Naive thymus-derived CD4-positive, alpha-beta T cell (primary cell): ENCODE measurements at regions not wholly inside any gene's neighbourhood (a gene's known extent, or its start where the extent isn't known, plus 50 kb on each side); places are given as distances from the start of the nearest gene placed in this dataset.

ENCODE experiments used
- ATAC-seq: fragments of 150-1000 bp; cut with Tn5 transposase; 2 replicates; pipeline ENCODE4 v1.10.0; 2021; ENCODE audit warnings: mild to moderate bottlenecking, moderate library complexity
- CTCF ChIA-PET: fragments of 350-600 bp; sonication (Branson Sonifier 250); formaldehyde crosslinking; loops from one replicate; lab custom pipeline; 2021; ENCODE audit warnings: antibody characterized with exemption; lab: Charles Lee
- POLR2A ChIA-PET: fragments of 350-600 bp; sonication (Branson Sonifier 250); formaldehyde crosslinking; loops from one replicate; lab custom pipeline; 2021; ENCODE audit warnings: antibody characterized with exemption, inconsistent platforms; lab: Charles Lee
- DNase-seq, 9 donors: peaks; one replicate each; pipeline versions ENCODE4 v3.0.0 to v3.0.0-alpha.2; 2020 to 2022; ENCODE audit warnings: mixed read lengths in 1 of 9
- H3K27ac ChIP-seq: one replicate; pipeline ENCODE4 v1.7.0; 2013; ENCODE audit warnings: mild to moderate bottlenecking, low read depth, low read length, moderate library complexity
- H3K27me3 ChIP-seq, 2 donors: one replicate each; pipeline ENCODE4 v1.7.0; 2013; ENCODE audit warnings: low read length in 2 of 2, mild to moderate bottlenecking in 2 of 2, moderate library complexity in 2 of 2; ENCODE audit not compliant: control insufficient read depth in 2 of 2, insufficient read depth in 2 of 2
- H3K36me3 ChIP-seq, 3 experiments: 1 replicate in 2 of 3; 2 replicates in 1 of 3; pipeline ENCODE4 v1.7.0; 2013; ENCODE audit warnings: low read length in 3 of 3, mild to moderate bottlenecking in 3 of 3, moderate library complexity in 1 of 3; ENCODE audit not compliant: insufficient read depth in 3 of 3, control insufficient read depth in 2 of 3
- H3K4me1 ChIP-seq, 2 donors: one replicate each; pipeline ENCODE4 v1.7.0; 2013; ENCODE audit warnings: low read length in 2 of 2, mild to moderate bottlenecking in 2 of 2, moderate library complexity in 1 of 2; ENCODE audit not compliant: control insufficient read depth in 2 of 2, insufficient read depth in 2 of 2
- H3K4me3 ChIP-seq: 2 replicates; pipeline ENCODE4 v1.7.0; 2013; ENCODE audit warnings: mild to moderate bottlenecking, low read length
- H3K9me3 ChIP-seq, 3 experiments: 1 replicate in 2 of 3; 2 replicates in 1 of 3; pipeline ENCODE4 v1.7.0; 2013; ENCODE audit warnings: low read length in 3 of 3; ENCODE audit not compliant: control insufficient read depth in 2 of 3
- H3K27ac Mint-ChIP-seq, 9 donors: one replicate each; pipeline ENCODE4 v1.8.0; 2020 to 2022; ENCODE audit warnings: mixed read lengths in 9 of 9, mild to moderate bottlenecking in 8 of 9, moderate library complexity in 5 of 9, inconsistent platforms in 2 of 9
- H3K27me3 Mint-ChIP-seq, 5 donors: one replicate each; pipeline ENCODE4 v1.8.0; 2021 to 2022; ENCODE audit warnings: mixed read lengths in 5 of 5, mild to moderate bottlenecking in 1 of 5
- H3K36me3 Mint-ChIP-seq, 5 donors: one replicate each; pipeline ENCODE4 v1.8.0; 2020 to 2022; ENCODE audit warnings: mixed read lengths in 5 of 5, mild to moderate bottlenecking in 3 of 5, inconsistent platforms in 1 of 5
- H3K4me1 Mint-ChIP-seq, 7 donors: one replicate each; pipeline ENCODE4 v1.8.0; 2020 to 2022; ENCODE audit warnings: mixed read lengths in 7 of 7, mild to moderate bottlenecking in 3 of 7, inconsistent platforms in 1 of 7
- H3K4me3 Mint-ChIP-seq, 10 donors: one replicate each; pipeline ENCODE4 v1.8.0; 2020 to 2022; ENCODE audit warnings: mild to moderate bottlenecking in 10 of 10, mixed read lengths in 10 of 10, moderate library complexity in 6 of 10, inconsistent platforms in 2 of 10
- H3K9me3 Mint-ChIP-seq, 11 donors: one replicate each; pipeline ENCODE4 v1.8.0; 2020 to 2022; ENCODE audit warnings: mixed read lengths in 11 of 11, mild to moderate bottlenecking in 4 of 11, inconsistent platforms in 1 of 11, moderate library complexity in 1 of 11
- intact Hi-C, 2 donors: fragments of 100-400 bp; cut with micrococcal nuclease; formaldehyde crosslinking; loops; one replicate each; pipeline ENCODE4 v1.15.1; 2023

- no peaks in the 10 kb centered on the region for H3K36me3 ChIP-seq
- no peak overlapping the region for H3K27ac ChIP-seq
- ATAC-seq (no peak), DNase-seq (no peak)
- H3K27me3 ChIP-seq: no peaks in the 10 kb centered on the region
- H3K36me3 Mint-ChIP-seq: peaks cover 0 to 2% (median 0%) of the 10 kb centered on the region in 5 donors
- no peaks in the 10 kb centered on the region for H3K4me1 ChIP-seq
- no peak overlapping the region for H3K4me3 Mint-ChIP-seq
- CTCF ChIA-PET: no interaction called here
- no peak overlapping the region for H3K27ac Mint-ChIP-seq
- peaks cover 0 to 12% (median 5%) of the 10 kb centered on the region in 7 donors for H3K4me1 Mint-ChIP-seq
- intact Hi-C loops: no loop called here
- no peaks in the 10 kb centered on the region for H3K27me3 Mint-ChIP-seq
- POLR2A ChIA-PET: interaction anchor here (0.9 kb wide), 1 partner anchor 12 kb away, joined by 3 read pairs; no protein-coding TSS in a partner anchor
- no peaks in the 10 kb centered on the region for H3K9me3 ChIP-seq
- H3K4me3 ChIP-seq: no peak overlapping the region
- peaks cover 0 to 3% (median 0%) of the 10 kb centered on the region in 11 donors for H3K9me3 Mint-ChIP-seq
These were observed 167.0 kb upstream of the RASGEF1B start for GRCh38 chr4:81638698-81639097.

- Histone ChIP-seq H3K27ac (no peak overlapping the region), H3K27me3 (no peaks in the 10 kb centered on the region), H3K9me3 (no peaks in the 10 kb centered on the region), H3K36me3 (no peaks in the 10 kb centered on the region), H3K4me1 (no peaks in the 10 kb centered on the region), H3K4me3 (no peak overlapping the region)
- POLR2A ChIA-PET: no interaction called here
- no peaks in the 10 kb centered on the region for H3K36me3 Mint-ChIP-seq
- peak; percentile 65 for ATAC-seq
- intact Hi-C loops: loop anchor here in 1 of 2 donors (2.0 kb wide), 1 partner anchor 13 kb away; no protein-coding TSS in a partner anchor
- peak overlapping the region in 3 of 10 donors; percentile 26 to 71 (median 38) for H3K4me3 Mint-ChIP-seq
- H3K4me1 Mint-ChIP-seq: peaks cover 0 to 5% (median 0%) of the 10 kb centered on the region in 7 donors
- CTCF ChIA-PET: no interaction called here
- H3K27ac Mint-ChIP-seq: peak overlapping the region in 1 of 9 donors; percentile 28
- H3K9me3 Mint-ChIP-seq: no peaks in the 10 kb centered on the region
- no peaks in the 10 kb centered on the region for H3K27me3 Mint-ChIP-seq
- DNase-seq: no peak
These were observed 164.0 kb upstream of the RASGEF1B start for GRCh38 chr4:81635739-81636138.

GRCh38 chr4:81634766-81635549, 163.3 kb upstream of the RASGEF1B start:
- no peaks in the 10 kb centered on the region for H3K4me1 ChIP-seq
- H3K9me3 Mint-ChIP-seq: no peaks in the 10 kb centered on the region
- no peaks in the 10 kb centered on the region for H3K36me3 ChIP-seq
- ChIA-PET POLR2A (no interaction called here), CTCF (no interaction called here)
- H3K4me1 Mint-ChIP-seq: peaks cover 0 to 5% (median 0%) of the 10 kb centered on the region in 7 donors
- no peaks in the 10 kb centered on the region for H3K36me3 Mint-ChIP-seq
- H3K4me3 ChIP-seq: no peak overlapping the region
- no peak for ATAC-seq
- H3K27ac ChIP-seq: no peak overlapping the region
- H3K9me3 ChIP-seq: no peaks in the 10 kb centered on the region
- peak overlapping the region in 1 of 9 donors; percentile 10 for H3K27ac Mint-ChIP-seq
- no peaks in the 10 kb centered on the region for H3K27me3 Mint-ChIP-seq
- H3K27me3 ChIP-seq: no peaks in the 10 kb centered on the region
- H3K4me3 Mint-ChIP-seq: no peak overlapping the region
- no peak for DNase-seq
- intact Hi-C loops: loop anchor here in 1 of 2 donors (2.0 kb wide), 1 partner anchor 14 kb away; no protein-coding TSS in a partner anchor

GRCh38 chr4:81634165-81634564, 162.5 kb upstream of the RASGEF1B start:
- Histone ChIP-seq H3K27ac (no peak overlapping the region), H3K9me3 (no peaks in the 10 kb centered on the region), H3K4me3 (no peak overlapping the region), H3K36me3 (no peaks in the 10 kb centered on the region), H3K27me3 (no peaks in the 10 kb centered on the region), H3K4me1 (no peaks in the 10 kb centered on the region)
- intact Hi-C loops: loop anchor here in 1 of 2 donors (2.0 kb wide), 1 partner anchor 15 kb away; no protein-coding TSS in a partner anchor
- Mint-ChIP-seq H3K27me3 (no peaks in the 10 kb centered on the region), H3K9me3 (no peaks in the 10 kb centered on the region), H3K36me3 (no peaks in the 10 kb centered on the region), H3K4me1 (peaks cover 0 to 5% (median 0%) of the 10 kb centered on the region in 7 donors), H3K4me3 (no peak overlapping the region), H3K27ac (no peak overlapping the region)
- no peak for ATAC-seq
- ChIA-PET POLR2A (no interaction called here), CTCF (no interaction called here)
- DNase-seq: no peak

- Histone ChIP-seq H3K27me3 (no peaks in the 10 kb centered on the region), H3K9me3 (no peaks in the 10 kb centered on the region), H3K36me3 (no peaks in the 10 kb centered on the region), H3K4me3 (no peak overlapping the region), H3K27ac (no peak overlapping the region), H3K4me1 (no peaks in the 10 kb centered on the region)
- Mint-ChIP-seq H3K4me3 (no peak overlapping the region), H3K27me3 (no peaks in the 10 kb centered on the region), H3K27ac (no peak overlapping the region), H3K9me3 (no peaks in the 10 kb centered on the region), H3K4me1 (peaks cover 0 to 5% (median 3%) of the 10 kb centered on the region in 7 donors), H3K36me3 (no peaks in the 10 kb centered on the region)
- DNase-seq: no peak
- POLR2A ChIA-PET: no interaction called here
- ATAC-seq: peak; percentile 40
- CTCF ChIA-PET: no interaction called here
- intact Hi-C loops: no loop called here
These were observed 161.0 kb upstream of the RASGEF1B start for GRCh38 chr4:81632581-81633299.

- H3K4me3 ChIP-seq: no peak overlapping the region
- Mint-ChIP-seq H3K36me3 (no peaks in the 10 kb centered on the region), H3K4me1 (peaks cover 0 to 5% (median 3%) of the 10 kb centered on the region in 7 donors), H3K27me3 (no peaks in the 10 kb centered on the region), H3K4me3 (no peak overlapping the region), H3K9me3 (no peaks in the 10 kb centered on the region), H3K27ac (no peak overlapping the region)
- no peaks in the 10 kb centered on the region for H3K36me3 ChIP-seq
- intact Hi-C loops: no loop called here
- H3K9me3 ChIP-seq: no peaks in the 10 kb centered on the region
- POLR2A ChIA-PET: no interaction called here
- CTCF ChIA-PET: no interaction called here
- no peaks in the 10 kb centered on the region for H3K27me3 ChIP-seq
- ATAC-seq: no peak
- DNase-seq: no peak
- no peak overlapping the region for H3K27ac ChIP-seq
- H3K4me1 ChIP-seq: no peaks in the 10 kb centered on the region
These were observed 160.3 kb upstream of the RASGEF1B start for GRCh38 chr4:81631958-81632441.
